DND-41 (cell line): ENCODE measurements at regions not wholly inside any gene's neighbourhood (a gene's known extent, or its start where the extent isn't known, plus 50 kb on each side); places are given as distances from the start of the nearest gene placed in this dataset.

Experiments used
- CTCF ChIP-seq: IDR thresholded peaks from 2 replicates; pipeline ENCODE4 v1.5.1; 2012; ENCODE audit warnings: borderline replicate concordance, low read length, moderate library complexity, mild to moderate bottlenecking; ENCODE audit not compliant: poor library complexity, severe bottlenecking; ENCODE audit errors: extremely low read depth
- EZH2 ChIP-seq: IDR thresholded peaks from 3 replicates; pipeline ENCODE4 v1.6.1; 2012; ENCODE audit warnings: borderline replicate concordance, low read depth, mild to moderate bottlenecking, moderate library complexity, low read length, inconsistent platforms; ENCODE audit not compliant: severe bottlenecking

GRCh38 chr15:101565377-101565776, 75.9 kb upstream of the PCSK6 start:
- TF ChIP-seq CTCF (no peak), EZH2 (no peak)
